Left ventricle myocardium superior (tissue), 1 donor: ENCODE measurements at regions not wholly inside any gene's neighbourhood (a gene's known extent, or its start where the extent isn't known, plus 50 kb on each side); places are given as distances from the start of the nearest gene placed in this dataset.
A peak's percentile ranks its signal among the peaks of the same experiment; 100 is the strongest.
"Not testable (repeated sequence)": the region's sequence is repeated elsewhere in the genome, so short reads cannot be mapped to it uniquely, and the experiment has no call there.

Experiments used
- ATAC-seq: fragments of 200-7000 bp; cut with Tn5 transposase; one replicate; pipeline ENCODE4 v1.9.1; 2020; ENCODE audit warnings: mild to moderate bottlenecking, moderate library complexity
- DNase-seq: peaks from one replicate; pipeline ENCODE4 v3.0.0-alpha.2; 2020
- intact Hi-C: fragments of 100-400 bp; cut with micrococcal nuclease; formaldehyde crosslinking; loops from one replicate; pipeline ENCODE4 v1.11.0; 2022
- donor health status: DM: no; HTN: yes; CAD: no; lungs with severe emphysema.

- intact Hi-C loops = no loop called here
- ATAC-seq = no peak
- no peak for DNase-seq
Measured at GRCh38 chr9:104319685-104320084, 184.4 kb upstream of the OR13F1 start.

GRCh38 chr9:104322596-104322995 lies 181.5 kb upstream of the OR13F1 start:
- ATAC-seq (no peak), DNase-seq (no peak)
- intact Hi-C loops = no loop called here

GRCh38 chr9:104323967-104324694 lies 179.9 kb upstream of the OR13F1 start:
- intact Hi-C loops, DNase-seq, ATAC-seq: not testable (repeated sequence)

GRCh38 chr9:104326912-104327311 lies 177.2 kb upstream of the OR13F1 start:
- ATAC-seq (no peak), DNase-seq (no peak)
- intact Hi-C loops = no loop called here

GRCh38 chr9:104329245-104329644 lies 174.8 kb upstream of the OR13F1 start:
- ATAC-seq (no peak), DNase-seq (peak; percentile 18)
- intact Hi-C loops = no loop called here

- intact Hi-C loops = no loop called here
- DNase-seq (no peak), ATAC-seq (no peak)
Measured at GRCh38 chr9:104330841-104331240, 173.2 kb upstream of the OR13F1 start.

- intact Hi-C loops = no loop called here
- ATAC-seq (no peak), DNase-seq (no peak)
Measured at GRCh38 chr9:104334549-104334948, 169.5 kb upstream of the OR13F1 start.

GRCh38 chr9:104339692-104340091 lies 164.4 kb upstream of the OR13F1 start:
- ATAC-seq = no peak
- intact Hi-C loops = no loop called here
- no peak for DNase-seq

- ATAC-seq (no peak), DNase-seq (no peak)
- intact Hi-C loops = no loop called here
Measured at GRCh38 chr9:104342552-104342951, 161.5 kb upstream of the OR13F1 start.

GRCh38 chr9:104345061-104345460 lies 159.0 kb upstream of the OR13F1 start:
- ATAC-seq (no peak), DNase-seq (no peak)
- intact Hi-C loops = no loop called here

- DNase-seq (no peak), ATAC-seq (no peak)
- intact Hi-C loops = no loop called here
Measured at GRCh38 chr9:104350541-104350940, 153.5 kb upstream of the OR13F1 start.

GRCh38 chr9:104351726-104352125 lies 152.3 kb upstream of the OR13F1 start:
- intact Hi-C loops = no loop called here
- no peak for DNase-seq
- ATAC-seq = no peak

- intact Hi-C loops = no loop called here
- peak; percentile 24 for ATAC-seq
- DNase-seq = peak; percentile 21
Measured at GRCh38 chr9:104361207-104361606, 142.9 kb upstream of the OR13F1 start.

- ATAC-seq (no peak), DNase-seq (no peak)
- intact Hi-C loops = no loop called here
Measured at GRCh38 chr9:104362912-104363472, 141.1 kb upstream of the OR13F1 start.

- intact Hi-C loops = no loop called here
- ATAC-seq = no peak
- no peak for DNase-seq
Measured at GRCh38 chr9:104367507-104367906, 136.6 kb upstream of the OR13F1 start.

GRCh38 chr9:104368318-104368717 lies 135.7 kb upstream of the OR13F1 start:
- DNase-seq, intact Hi-C loops, ATAC-seq: not testable (repeated sequence)

GRCh38 chr9:104374711-104375110 lies 129.4 kb upstream of the OR13F1 start:
- DNase-seq (peak; percentile 46), ATAC-seq (peak; percentile 89)
- intact Hi-C loops = no loop called here

- intact Hi-C loops = no loop called here
- ATAC-seq (no peak), DNase-seq (no peak)
Measured at GRCh38 chr9:104386013-104386412, 118.0 kb upstream of the OR13F1 start.

GRCh38 chr9:104386425-104387069 lies 117.5 kb upstream of the OR13F1 start:
- intact Hi-C loops = no loop called here
- DNase-seq (no peak), ATAC-seq (no peak)

- intact Hi-C loops = no loop called here
- ATAC-seq (no peak), DNase-seq (no peak)
Measured at GRCh38 chr9:104388071-104388470, 116.0 kb upstream of the OR13F1 start.

- intact Hi-C loops = no loop called here
- ATAC-seq (no peak), DNase-seq (no peak)
Measured at GRCh38 chr9:104389341-104389740, 114.7 kb upstream of the OR13F1 start.
